ENCODE measurements at regions not wholly inside any gene's neighbourhood (a gene's known extent, or its start where the extent isn't known, plus 50 kb on each side); places are given as distances from the start of the nearest gene placed in this dataset.

DNA sequence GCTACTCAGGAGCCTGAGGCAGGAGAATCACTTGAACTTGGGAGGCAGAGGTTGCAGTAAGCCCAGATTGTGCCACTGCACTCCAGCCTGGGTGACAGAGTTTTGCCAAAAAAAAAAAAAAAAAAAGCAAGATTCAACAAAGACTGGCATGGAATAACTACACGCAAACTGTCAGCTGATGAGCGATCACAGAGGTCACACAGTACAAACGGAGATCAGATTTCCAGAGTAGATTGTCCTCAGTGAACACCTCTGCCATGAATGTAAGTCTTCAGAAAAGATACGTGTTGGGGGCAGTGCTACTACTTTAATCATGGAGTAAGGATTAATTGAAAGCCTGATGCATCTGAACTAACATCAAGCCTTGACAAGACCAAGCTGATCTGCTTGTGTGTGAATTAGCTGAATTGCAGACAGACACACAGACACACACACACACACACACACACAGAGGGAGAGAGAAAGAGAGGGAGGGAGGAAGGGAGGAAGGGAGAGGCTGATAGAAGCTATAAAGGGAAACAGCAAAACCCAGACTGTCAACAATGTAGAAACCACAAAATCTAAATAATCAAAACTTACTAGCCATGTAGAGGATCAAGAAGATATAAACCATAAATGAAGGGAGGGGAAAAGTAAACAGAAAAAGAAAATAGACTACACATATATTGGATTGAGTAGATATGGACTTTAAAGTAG, 222.9 kb upstream of the ZNF462 start:
- Mint-ChIP-seq H3K4me3 (ENCODE audit: low read depth, unreplicated experiment) (no peak overlapping the region), H3K9me3 (ENCODE audit: low read depth, unreplicated experiment) (no peaks in the 10 kb centered on the region), H3K36me3 (ENCODE audit: insufficient read depth, unreplicated experiment) (no peaks in the 10 kb centered on the region), H3K27ac (ENCODE audit: unreplicated experiment) (no peak overlapping the region), H3K27me3 (ENCODE audit: unreplicated experiment) (no peaks in the 10 kb centered on the region), H3K4me1 (ENCODE audit: low read depth, unreplicated experiment) (no peaks in the 10 kb centered on the region)
- no TSS peak for BruUV-seq (replicated peaks)
- DNase-seq, result no peak
- TF ChIP-seq, protein P1, sequence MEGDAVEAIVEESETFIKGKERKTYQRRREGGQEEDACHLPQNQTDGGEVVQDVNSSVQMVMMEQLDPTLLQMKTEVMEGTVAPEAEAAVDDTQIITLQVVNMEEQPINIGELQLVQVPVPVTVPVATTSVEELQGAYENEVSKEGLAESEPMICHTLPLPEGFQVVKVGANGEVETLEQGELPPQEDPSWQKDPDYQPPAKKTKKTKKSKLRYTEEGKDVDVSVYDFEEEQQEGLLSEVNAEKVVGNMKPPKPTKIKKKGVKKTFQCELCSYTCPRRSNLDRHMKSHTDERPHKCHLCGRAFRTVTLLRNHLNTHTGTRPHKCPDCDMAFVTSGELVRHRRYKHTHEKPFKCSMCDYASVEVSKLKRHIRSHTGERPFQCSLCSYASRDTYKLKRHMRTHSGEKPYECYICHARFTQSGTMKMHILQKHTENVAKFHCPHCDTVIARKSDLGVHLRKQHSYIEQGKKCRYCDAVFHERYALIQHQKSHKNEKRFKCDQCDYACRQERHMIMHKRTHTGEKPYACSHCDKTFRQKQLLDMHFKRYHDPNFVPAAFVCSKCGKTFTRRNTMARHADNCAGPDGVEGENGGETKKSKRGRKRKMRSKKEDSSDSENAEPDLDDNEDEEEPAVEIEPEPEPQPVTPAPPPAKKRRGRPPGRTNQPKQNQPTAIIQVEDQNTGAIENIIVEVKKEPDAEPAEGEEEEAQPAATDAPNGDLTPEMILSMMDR (IDR thresholded peaks at IDR 0.05; ENCODE audit: unreplicated experiment), result no peak
- intact Hi-C loops (cut with micrococcal nuclease; ENCODE audit: unreplicated experiment), result loop anchor here (10.0 kb wide), 1 partner anchor 525 kb away; no protein-coding TSS in a partner anchor
- CTCF ChIA-PET, result no interaction called here

DNA sequence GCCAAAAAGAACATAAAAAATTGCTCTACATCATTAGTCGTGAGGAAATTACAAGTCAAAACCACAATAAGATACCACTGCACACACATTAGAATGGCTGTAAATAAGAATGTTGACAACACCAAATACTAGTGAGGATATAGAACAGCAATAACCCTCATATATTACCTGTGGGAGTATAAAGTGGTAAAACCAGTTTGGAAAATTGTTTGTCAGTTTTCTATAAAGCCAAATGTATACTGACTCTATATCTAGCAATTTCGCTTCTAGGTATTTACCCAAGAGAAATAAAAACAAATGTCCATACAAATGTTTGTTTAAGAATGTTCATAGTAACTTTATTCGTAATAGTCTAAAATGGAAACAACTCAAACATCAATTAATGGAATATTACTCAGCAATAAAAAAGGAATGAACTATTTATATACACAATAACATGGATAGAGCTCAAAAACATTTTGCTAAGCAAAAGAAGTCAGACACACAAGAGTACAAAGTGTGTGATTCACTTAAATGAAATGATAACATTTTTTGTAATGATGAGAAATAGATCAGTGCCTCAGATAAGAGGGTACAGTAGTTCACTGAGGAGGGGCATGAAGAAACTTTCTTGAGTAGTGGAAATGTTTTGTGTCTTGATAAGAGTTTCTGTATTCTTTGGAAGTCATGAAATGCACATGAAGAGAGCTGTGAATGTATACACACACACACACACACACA, 219.6 kb upstream of the ZNF462 start:
- TF ChIP-seq, protein P1 (IDR thresholded peaks at IDR 0.05; ENCODE audit: unreplicated experiment), result no peak
- no peak overlapping the region for H3K4me3 Mint-ChIP-seq (ENCODE audit: low read depth, unreplicated experiment)
- H3K36me3 Mint-ChIP-seq (ENCODE audit: insufficient read depth, unreplicated experiment), result no peaks in the 10 kb centered on the region
- CTCF ChIA-PET, result no interaction called here
- no peak for DNase-seq
- no peaks in the 10 kb centered on the region for H3K4me1 Mint-ChIP-seq (ENCODE audit: low read depth, unreplicated experiment)
- no peaks in the 10 kb centered on the region for H3K27me3 Mint-ChIP-seq (ENCODE audit: unreplicated experiment)
- intact Hi-C loops (cut with micrococcal nuclease; ENCODE audit: unreplicated experiment), result loop anchor here (10.0 kb wide), 1 partner anchor 521 kb away; no protein-coding TSS in a partner anchor
- BruUV-seq (replicated peaks), result no TSS peak
- H3K27ac Mint-ChIP-seq (ENCODE audit: unreplicated experiment), result no peak overlapping the region
- H3K9me3 Mint-ChIP-seq (ENCODE audit: low read depth, unreplicated experiment), result no peaks in the 10 kb centered on the region

- Mint-ChIP-seq H3K9me3 (ENCODE audit: low read depth, unreplicated experiment) (no peaks in the 10 kb centered on the region), H3K27ac (ENCODE audit: unreplicated experiment) (no peak overlapping the region), H3K4me3 (ENCODE audit: low read depth, unreplicated experiment) (no peak overlapping the region), H3K36me3 (ENCODE audit: insufficient read depth, unreplicated experiment) (no peaks in the 10 kb centered on the region), H3K27me3 (ENCODE audit: unreplicated experiment) (no peaks in the 10 kb centered on the region), H3K4me1 (ENCODE audit: low read depth, unreplicated experiment) (no peaks in the 10 kb centered on the region)
- intact Hi-C loops (cut with micrococcal nuclease; ENCODE audit: unreplicated experiment), result loop anchor here (10.0 kb wide), 1 partner anchor 520 kb away; no protein-coding TSS in a partner anchor
- CTCF ChIA-PET, result no interaction called here
- no TSS peak for BruUV-seq (replicated peaks)
- DNase-seq, result no peak
- TF ChIP-seq, protein P1 (IDR thresholded peaks at IDR 0.05; ENCODE audit: unreplicated experiment), result no peak
Observed at GRCh38 chr9:106644661-106645060, 218.3 kb upstream of the ZNF462 start.

GRCh38 chr9:106648799-106649198, 214.2 kb upstream of the ZNF462 start:
- TF ChIP-seq, protein P1 (IDR thresholded peaks at IDR 0.05; ENCODE audit: unreplicated experiment), result no peak
- Mint-ChIP-seq H3K36me3 (ENCODE audit: insufficient read depth, unreplicated experiment) (no peaks in the 10 kb centered on the region), H3K4me3 (ENCODE audit: low read depth, unreplicated experiment) (no peak overlapping the region), H3K4me1 (ENCODE audit: low read depth, unreplicated experiment) (no peaks in the 10 kb centered on the region), H3K27me3 (ENCODE audit: unreplicated experiment) (no peaks in the 10 kb centered on the region), H3K27ac (ENCODE audit: unreplicated experiment) (no peak overlapping the region), H3K9me3 (ENCODE audit: low read depth, unreplicated experiment) (no peaks in the 10 kb centered on the region)
- intact Hi-C loops (cut with micrococcal nuclease; ENCODE audit: unreplicated experiment), result loop anchor here (2.0 to 10.0 kb wide), 2 partner anchors 214 to 516 kb away; partner anchors contain the start of gene ZNF462
- no TSS peak for BruUV-seq (replicated peaks)
- DNase-seq, result no peak
- CTCF ChIA-PET, result no interaction called here
